ENCODE measurements at regions not wholly inside any gene's neighbourhood (a gene's known extent, or its start where the extent isn't known, plus 50 kb on each side); places are given as distances from the start of the nearest gene placed in this dataset.

- no peak for DNase-seq
Measured at GRCh38 chr10:120984221-120984620, 133.1 kb downstream of the WDR11 start.

- DNase-seq, result no peak
Measured at GRCh38 chr10:120987359-120987758, 136.2 kb downstream of the WDR11 start.

- no peak for DNase-seq
Measured at GRCh38 chr10:120988751-120989150, 137.6 kb downstream of the WDR11 start.

- no peak for DNase-seq
Measured at GRCh38 chr10:120989279-120989678, 138.1 kb downstream of the WDR11 start.

GRCh38 chr10:120989996-120990598, 138.9 kb downstream of the WDR11 start:
- DNase-seq, result no peak

GRCh38 chr10:120990831-120991230, 139.7 kb downstream of the WDR11 start:
- DNase-seq, result no peak

- DNase-seq, result no peak
Measured at GRCh38 chr10:120993089-120993488, 141.9 kb downstream of the WDR11 start.

GRCh38 chr10:120995768-120996167, 144.6 kb downstream of the WDR11 start:
- no peak for DNase-seq

- DNase-seq, result no peak
Measured at GRCh38 chr10:120996456-120997034, 145.4 kb downstream of the WDR11 start.

GRCh38 chr10:120997313-120997712, 146.2 kb downstream of the WDR11 start:
- DNase-seq, result no peak

- DNase-seq, result no peak
Measured at GRCh38 chr10:120997756-120998155, 146.6 kb downstream of the WDR11 start.

- no peak for DNase-seq
Measured at GRCh38 chr10:120998251-120998650, 147.1 kb downstream of the WDR11 start.

- no peak for DNase-seq
Measured at GRCh38 chr10:120998782-120999285, 147.7 kb downstream of the WDR11 start.

- no peak for DNase-seq
Measured at GRCh38 chr10:120999868-121000267, 148.7 kb downstream of the WDR11 start.

- DNase-seq, result no peak
Measured at GRCh38 chr10:121002586-121003205, 151.5 kb downstream of the WDR11 start.

- DNase-seq, result no peak
Measured at GRCh38 chr10:121005948-121006587, 154.9 kb downstream of the WDR11 start.

- no peak for DNase-seq
Measured at GRCh38 chr10:121007264-121007663, 156.1 kb downstream of the WDR11 start.

GRCh38 chr10:121015916-121016315, 164.8 kb downstream of the WDR11 start:
- no peak for DNase-seq

GRCh38 chr10:121024905-121025584, 173.9 kb downstream of the WDR11 start:
- DNase-seq, result no peak

GRCh38 chr10:121025731-121026130, 174.6 kb downstream of the WDR11 start:
- no peak for DNase-seq

GRCh38 chr10:121027371-121027770, 176.2 kb downstream of the WDR11 start:
- DNase-seq, result no peak

GRCh38 chr10:121032460-121032859, 181.3 kb downstream of the WDR11 start:
- no peak for DNase-seq

GRCh38 chr10:121033366-121033765, 182.2 kb downstream of the WDR11 start:
- DNase-seq, result no peak

Measured in NCI-H2029 treated with DMSO at 0.1 percent for 48 hours (cell line).